Breast epithelium (tissue), 4 donors: ENCODE measurements at regions not wholly inside any gene's neighbourhood (a gene's known extent, or its start where the extent isn't known, plus 50 kb on each side); places are given as distances from the start of the nearest gene placed in this dataset.

ENCODE experiments used
- DNase-seq, 2 donors: peaks; one replicate each; pipeline ENCODE4 v3.0.0-alpha.2; 2019; ENCODE audit warnings: low spot score in 2 of 2
- H3K27ac ChIP-seq, 2 donors: fragments of 200-600 bp; sonication (generic) in 1 of 2; one replicate each; pipeline ENCODE4 v1.5.1; 2016 to 2019; ENCODE audit warnings: mild to moderate bottlenecking in 1 of 2
- H3K27me3 ChIP-seq, 2 donors: fragments of 200-600 bp; sonication (generic) in 1 of 2; one replicate each; pipeline versions ENCODE4 v1.5.1 to v1.6.0; 2017 to 2019; ENCODE audit warnings: control low read depth in 1 of 2, mild to moderate bottlenecking in 1 of 2
- H3K36me3 ChIP-seq: fragments of 200-600 bp; one replicate; pipeline ENCODE4 v1.5.1; 2019
- H3K4me1 ChIP-seq, 2 donors: fragments of 200-600 bp; sonication (generic); one replicate each; pipeline ENCODE4 v1.5.1; 2016 to 2019; ENCODE audit warnings: control low read depth in 1 of 2
- H3K4me3 ChIP-seq, 3 donors: fragments of 200-600 bp; sonication (generic); 1 replicate in 2 of 3; 2 replicates in 1 of 3; pipeline ENCODE4 v1.5.1; 2016 to 2019; ENCODE audit warnings: mild to moderate bottlenecking in 3 of 3, moderate library complexity in 2 of 3
- H3K9me3 ChIP-seq, 2 donors: fragments of 200-600 bp; sonication (generic) in 1 of 2; one replicate each; pipeline ENCODE4 v1.5.1; 2016 to 2019; ENCODE audit warnings: control low read depth in 1 of 2
- POLR2A ChIP-seq: fragments of 450-650 bp; IDR thresholded peaks from one replicate; pipeline ENCODE4 v1.6.1; 2016; ENCODE audit warnings: antibody characterized with exemption, mild to moderate bottlenecking, moderate library complexity
- POLR2AphosphoS5 ChIP-seq, 3 donors: sonication (generic); formaldehyde crosslinking; IDR thresholded peaks; one replicate each; pipeline ENCODE4 v1.6.1; 2017; ENCODE audit warnings: antibody characterized with exemption in 3 of 3
- intact Hi-C: fragments of 100-400 bp; cut with DNase I; formaldehyde crosslinking; loops from one replicate; pipeline ENCODE4 v1.15.1; 2023; ENCODE audit warnings: low total_unique reads
- TF ChIP-seq, protein P1 (sequence below), 3 donors: fragments of 450-650 bp; IDR thresholded peaks; one replicate each; pipeline ENCODE4 v1.5.1; 2016 to 2017; ENCODE audit warnings: antibody characterized with exemption in 3 of 3, mild to moderate bottlenecking in 3 of 3, moderate library complexity in 3 of 3

DNA sequence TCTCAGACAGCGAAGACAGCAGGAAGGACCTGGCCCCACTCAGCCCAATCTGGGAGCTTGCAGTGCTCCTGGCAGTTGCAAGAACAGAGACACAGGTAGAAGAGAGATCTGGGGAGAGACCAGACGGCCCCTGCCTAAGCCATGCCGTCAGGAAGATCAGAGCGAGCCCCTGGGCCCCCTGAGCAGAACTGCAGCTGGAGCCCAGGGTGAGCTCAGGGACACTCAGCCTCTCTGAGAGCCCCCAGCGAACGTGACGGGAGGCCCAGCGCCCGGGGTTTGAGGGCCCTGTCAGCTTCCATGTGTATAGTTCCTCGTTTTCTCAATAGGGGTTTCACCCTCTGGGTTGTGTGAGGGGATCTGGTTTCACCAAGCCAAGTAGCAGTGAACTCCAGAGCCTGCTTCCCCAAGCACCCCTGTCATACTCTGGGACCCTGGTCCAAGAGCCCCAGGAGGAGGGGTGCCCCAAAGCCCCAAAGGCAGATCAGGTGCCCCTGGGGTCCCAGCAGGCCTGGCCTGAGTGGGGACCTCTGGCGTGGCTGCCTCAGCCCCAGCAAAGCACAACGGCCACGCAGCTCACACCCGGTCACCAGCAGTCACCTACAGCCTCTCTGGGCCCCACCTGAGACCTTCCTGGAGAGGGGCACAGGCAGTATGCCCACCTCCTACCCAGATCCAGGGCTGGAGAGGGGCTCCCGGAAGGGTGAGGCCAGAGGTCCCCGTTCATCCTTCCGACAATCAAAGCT, 431.3 kb upstream of the MYT1L start:
- Histone ChIP-seq H3K4me3 (no peak overlapping the region), H3K27me3 (no peaks in the 10 kb centered on the region), H3K27ac (no peak overlapping the region), H3K4me1 (no peaks in the 10 kb centered on the region), H3K36me3 (no peaks in the 10 kb centered on the region), H3K9me3 (peaks cover 6 to 8% of the 10 kb centered on the region in 2 donors)
- TF ChIP-seq, protein P1, sequence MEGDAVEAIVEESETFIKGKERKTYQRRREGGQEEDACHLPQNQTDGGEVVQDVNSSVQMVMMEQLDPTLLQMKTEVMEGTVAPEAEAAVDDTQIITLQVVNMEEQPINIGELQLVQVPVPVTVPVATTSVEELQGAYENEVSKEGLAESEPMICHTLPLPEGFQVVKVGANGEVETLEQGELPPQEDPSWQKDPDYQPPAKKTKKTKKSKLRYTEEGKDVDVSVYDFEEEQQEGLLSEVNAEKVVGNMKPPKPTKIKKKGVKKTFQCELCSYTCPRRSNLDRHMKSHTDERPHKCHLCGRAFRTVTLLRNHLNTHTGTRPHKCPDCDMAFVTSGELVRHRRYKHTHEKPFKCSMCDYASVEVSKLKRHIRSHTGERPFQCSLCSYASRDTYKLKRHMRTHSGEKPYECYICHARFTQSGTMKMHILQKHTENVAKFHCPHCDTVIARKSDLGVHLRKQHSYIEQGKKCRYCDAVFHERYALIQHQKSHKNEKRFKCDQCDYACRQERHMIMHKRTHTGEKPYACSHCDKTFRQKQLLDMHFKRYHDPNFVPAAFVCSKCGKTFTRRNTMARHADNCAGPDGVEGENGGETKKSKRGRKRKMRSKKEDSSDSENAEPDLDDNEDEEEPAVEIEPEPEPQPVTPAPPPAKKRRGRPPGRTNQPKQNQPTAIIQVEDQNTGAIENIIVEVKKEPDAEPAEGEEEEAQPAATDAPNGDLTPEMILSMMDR (IDR thresholded peaks at IDR 0.05), result no peak
- TF ChIP-seq POLR2A (no peak), POLR2AphosphoS5 (IDR thresholded peaks at IDR 0.05) (no peak)
- intact Hi-C loops, result no loop called here
- no peak for DNase-seq

DNA sequence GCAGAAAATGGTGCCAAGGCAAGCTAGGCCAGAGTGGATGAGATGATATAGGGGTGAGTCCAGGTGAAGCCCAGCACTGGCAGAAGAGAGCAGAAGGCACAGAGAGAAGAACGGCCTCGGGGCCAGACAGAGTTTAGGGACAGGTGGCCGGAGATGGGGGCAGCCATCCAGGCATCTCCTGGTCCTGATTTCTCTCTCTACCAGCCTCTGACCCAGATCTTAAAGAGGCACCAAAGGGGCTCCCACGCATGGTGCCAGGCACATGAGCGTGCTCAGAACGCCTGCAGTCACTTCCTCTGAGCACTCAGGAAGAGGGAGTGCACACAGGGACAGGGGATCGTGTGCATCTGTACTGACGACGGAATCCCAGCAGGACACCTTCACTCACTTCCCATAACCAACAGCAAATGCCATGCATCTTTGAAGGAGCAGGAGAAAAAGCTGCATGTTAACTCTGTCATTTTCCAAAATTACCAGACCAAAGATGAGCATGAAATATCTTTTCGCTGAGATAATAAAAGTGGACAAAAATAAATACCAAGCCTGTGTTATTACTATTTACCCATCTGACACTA, 427.8 kb upstream of the MYT1L start:
- Histone ChIP-seq H3K36me3 (no peaks in the 10 kb centered on the region), H3K4me1 (no peaks in the 10 kb centered on the region), H3K4me3 (no peak overlapping the region), H3K27me3 (no peaks in the 10 kb centered on the region), H3K9me3 (peaks cover 9 to 12% of the 10 kb centered on the region in 2 donors), H3K27ac (no peak overlapping the region)
- TF ChIP-seq, protein P1 (IDR thresholded peaks at IDR 0.05), result no peak
- TF ChIP-seq POLR2A, result no peak
- no peak for TF ChIP-seq POLR2AphosphoS5 (IDR thresholded peaks at IDR 0.05)
- DNase-seq, result no peak
- intact Hi-C loops, result no loop called here

DNA sequence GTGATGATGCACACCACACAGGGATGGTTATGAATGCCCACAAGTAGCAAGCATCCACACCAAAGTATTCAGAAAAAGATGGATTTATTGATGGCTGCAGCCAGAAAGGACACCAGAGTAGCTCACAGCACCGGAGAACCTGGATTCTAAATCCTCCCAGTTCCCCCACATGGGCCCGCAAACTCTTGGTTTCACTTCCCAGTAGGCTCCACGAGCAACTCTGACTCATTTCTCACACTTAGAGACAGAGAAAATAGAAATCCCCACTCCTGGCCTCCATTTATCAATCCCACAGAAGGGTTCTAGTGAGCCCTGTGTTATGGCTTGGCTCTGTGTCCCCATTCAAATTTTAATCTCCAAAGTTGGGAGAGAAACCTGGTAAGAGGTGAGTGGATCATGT, 426.7 kb upstream of the MYT1L start:
- no peak for TF ChIP-seq POLR2A
- TF ChIP-seq, protein P1 (IDR thresholded peaks at IDR 0.05), result no peak
- no peak for TF ChIP-seq POLR2AphosphoS5 (IDR thresholded peaks at IDR 0.05)

DNA sequence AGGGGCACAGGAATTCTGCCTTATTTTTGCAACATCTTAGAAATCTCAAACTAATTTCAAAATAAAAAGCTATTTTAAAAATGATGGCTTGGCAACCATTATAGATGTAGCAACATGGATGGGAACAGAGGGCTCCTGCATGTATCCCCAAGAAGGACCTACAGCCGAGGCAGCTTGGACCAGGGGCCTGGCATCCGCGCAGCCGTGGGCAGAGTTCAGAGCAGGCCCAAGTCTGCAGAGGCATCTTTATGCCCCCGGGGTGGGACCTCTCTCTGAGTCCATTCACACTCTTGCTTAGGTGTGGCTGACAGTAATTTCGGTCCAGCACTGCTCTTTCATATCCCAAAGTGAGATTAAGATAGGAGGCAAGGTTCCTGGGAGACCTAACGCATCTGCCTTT, 425.8 kb upstream of the MYT1L start:
- H3K9me3 ChIP-seq, result peaks cover 11 to 19% of the 10 kb centered on the region in 2 donors
- intact Hi-C loops, result no loop called here
- DNase-seq, result no peak
- H3K27me3 ChIP-seq, result no peaks in the 10 kb centered on the region
- H3K36me3 ChIP-seq, result no peaks in the 10 kb centered on the region
- no peak overlapping the region for H3K4me3 ChIP-seq
- no peak overlapping the region for H3K27ac ChIP-seq
- no peaks in the 10 kb centered on the region for H3K4me1 ChIP-seq
- TF ChIP-seq POLR2AphosphoS5 (IDR thresholded peaks at IDR 0.05) (no peak), POLR2A (no peak)
- TF ChIP-seq, protein P1 (IDR thresholded peaks at IDR 0.05), result no peak

More for the DNA sequence above, 426.7 kb upstream of the MYT1L start:
- Histone ChIP-seq H3K27ac (no peak overlapping the region), H3K9me3 (peaks cover 11 to 19% of the 10 kb centered on the region in 2 donors), H3K36me3 (no peaks in the 10 kb centered on the region), H3K4me3 (no peak overlapping the region), H3K27me3 (no peaks in the 10 kb centered on the region), H3K4me1 (no peaks in the 10 kb centered on the region)
- intact Hi-C loops, result no loop called here
- no peak for DNase-seq

DNA sequence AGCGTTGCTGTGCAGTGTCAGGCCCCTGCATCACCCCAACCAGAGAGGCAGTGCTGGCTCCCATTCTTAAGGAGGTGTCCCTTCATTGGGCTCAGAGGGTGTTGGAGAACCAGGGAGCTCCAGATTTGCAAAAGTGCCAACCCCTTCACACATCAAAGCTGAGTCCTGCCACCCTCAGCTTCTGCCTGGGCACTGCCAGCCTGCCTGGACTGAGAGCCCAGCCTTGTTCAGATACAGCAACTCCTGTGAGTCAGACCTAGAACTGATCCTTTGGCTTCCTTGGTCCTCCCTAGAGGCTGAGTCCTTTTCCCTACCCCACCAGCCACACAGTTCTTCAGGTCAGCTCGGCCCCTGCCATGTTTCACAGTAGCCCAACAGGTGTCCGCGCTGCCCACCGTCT, 424.9 kb upstream of the MYT1L start:
- Histone ChIP-seq H3K9me3 (peaks cover 8 to 18% of the 10 kb centered on the region in 2 donors), H3K36me3 (no peaks in the 10 kb centered on the region), H3K4me1 (no peaks in the 10 kb centered on the region), H3K27me3 (no peaks in the 10 kb centered on the region), H3K27ac (no peak overlapping the region), H3K4me3 (no peak overlapping the region)
- intact Hi-C loops, result no loop called here
- no peak for DNase-seq
- TF ChIP-seq POLR2AphosphoS5 (IDR thresholded peaks at IDR 0.05) (no peak), POLR2A (no peak)
- TF ChIP-seq, protein P1 (IDR thresholded peaks at IDR 0.05), result no peak
